Breast epithelium (tissue), 4 donors: ENCODE measurements at regions not wholly inside any gene's neighbourhood (a gene's known extent, or its start where the extent isn't known, plus 50 kb on each side); places are given as distances from the start of the nearest gene placed in this dataset.

Experiments used
- DNase-seq, 2 donors: peaks; one replicate each; pipeline ENCODE4 v3.0.0-alpha.2; 2019; ENCODE audit warnings: low spot score in 2 of 2
- H3K27ac ChIP-seq, 2 donors: fragments of 200-600 bp; sonication (generic) in 1 of 2; one replicate each; pipeline ENCODE4 v1.5.1; 2016 to 2019; ENCODE audit warnings: mild to moderate bottlenecking in 1 of 2
- H3K27me3 ChIP-seq, 2 donors: fragments of 200-600 bp; sonication (generic) in 1 of 2; one replicate each; pipeline versions ENCODE4 v1.5.1 to v1.6.0; 2017 to 2019; ENCODE audit warnings: control low read depth in 1 of 2, mild to moderate bottlenecking in 1 of 2
- H3K36me3 ChIP-seq: fragments of 200-600 bp; one replicate; pipeline ENCODE4 v1.5.1; 2019
- H3K4me1 ChIP-seq, 2 donors: fragments of 200-600 bp; sonication (generic); one replicate each; pipeline ENCODE4 v1.5.1; 2016 to 2019; ENCODE audit warnings: control low read depth in 1 of 2
- H3K4me3 ChIP-seq, 3 donors: fragments of 200-600 bp; sonication (generic); 1 replicate in 2 of 3; 2 replicates in 1 of 3; pipeline ENCODE4 v1.5.1; 2016 to 2019; ENCODE audit warnings: mild to moderate bottlenecking in 3 of 3, moderate library complexity in 2 of 3
- H3K9me3 ChIP-seq, 2 donors: fragments of 200-600 bp; sonication (generic) in 1 of 2; one replicate each; pipeline ENCODE4 v1.5.1; 2016 to 2019; ENCODE audit warnings: control low read depth in 1 of 2
- CTCF ChIP-seq, 3 donors: fragments of 450-650 bp; IDR thresholded peaks; one replicate each; pipeline ENCODE4 v1.5.1; 2016 to 2017; ENCODE audit warnings: antibody characterized with exemption in 3 of 3, mild to moderate bottlenecking in 3 of 3, moderate library complexity in 3 of 3
- POLR2A ChIP-seq: fragments of 450-650 bp; IDR thresholded peaks from one replicate; pipeline ENCODE4 v1.6.1; 2016; ENCODE audit warnings: antibody characterized with exemption, mild to moderate bottlenecking, moderate library complexity
- POLR2AphosphoS5 ChIP-seq, 3 donors: sonication (generic); formaldehyde crosslinking; IDR thresholded peaks; one replicate each; pipeline ENCODE4 v1.6.1; 2017; ENCODE audit warnings: antibody characterized with exemption in 3 of 3
- intact Hi-C: fragments of 100-400 bp; cut with DNase I; formaldehyde crosslinking; loops from one replicate; pipeline ENCODE4 v1.15.1; 2023; ENCODE audit warnings: low total_unique reads

- H3K27ac ChIP-seq, result no peak overlapping the region
- H3K4me3 ChIP-seq, result no peak overlapping the region
- TF ChIP-seq POLR2AphosphoS5 (IDR thresholded peaks at IDR 0.05) (no peak), CTCF (IDR thresholded peaks at IDR 0.05) (no peak), POLR2A (no peak)
- no peaks in the 10 kb centered on the region for H3K9me3 ChIP-seq
- no peak for DNase-seq
- no peaks in the 10 kb centered on the region for H3K27me3 ChIP-seq
- no peaks in the 10 kb centered on the region for H3K4me1 ChIP-seq
- no peaks in the 10 kb centered on the region for H3K36me3 ChIP-seq
- intact Hi-C loops, result no loop called here
Measured at GRCh38 chr15:85274315-85275050, 105.9 kb upstream of the AKAP13 start.

- Histone ChIP-seq H3K27me3 (no peaks in the 10 kb centered on the region), H3K4me1 (no peaks in the 10 kb centered on the region), H3K36me3 (no peaks in the 10 kb centered on the region), H3K9me3 (no peaks in the 10 kb centered on the region), H3K4me3 (no peak overlapping the region), H3K27ac (no peak overlapping the region)
- no peak for DNase-seq
- TF ChIP-seq POLR2A (no peak), POLR2AphosphoS5 (IDR thresholded peaks at IDR 0.05) (no peak), CTCF (IDR thresholded peaks at IDR 0.05) (no peak)
- intact Hi-C loops, result no loop called here
Measured at GRCh38 chr15:85276508-85276907, 103.9 kb upstream of the AKAP13 start.

- intact Hi-C loops, result no loop called here
- DNase-seq, result no peak
Measured at GRCh38 chr15:85276921-85277320, 103.5 kb upstream of the AKAP13 start.

DNA sequence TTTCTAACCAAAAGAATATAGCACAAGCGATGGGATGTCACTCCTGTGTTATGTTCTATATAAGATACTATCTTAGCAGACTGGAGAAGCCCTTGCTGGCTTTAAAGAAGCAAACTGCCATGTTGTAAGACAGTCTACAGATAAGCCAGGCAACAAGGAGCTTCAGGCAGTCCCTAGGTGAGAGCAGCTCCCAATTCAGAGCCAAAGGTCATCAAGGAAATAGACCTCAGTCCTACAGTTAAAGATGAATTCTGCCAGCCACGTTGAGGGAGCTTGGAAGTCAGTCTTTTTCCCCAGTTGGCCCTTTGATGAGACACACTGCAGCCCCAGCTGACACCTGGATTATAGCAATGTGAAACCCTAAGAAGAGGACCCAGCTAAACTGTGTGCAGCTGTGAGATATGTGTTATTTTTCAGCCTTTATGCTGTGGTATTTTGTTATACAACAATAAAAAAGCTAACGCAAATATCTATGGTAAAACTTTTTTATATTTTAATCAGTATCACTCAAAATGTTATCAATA is 102.5 kb upstream of the AKAP13 start:
- intact Hi-C loops, result no loop called here
- Histone ChIP-seq H3K27me3 (no peaks in the 10 kb centered on the region), H3K4me3 (no peak overlapping the region), H3K27ac (no peak overlapping the region), H3K36me3 (no peaks in the 10 kb centered on the region), H3K9me3 (no peaks in the 10 kb centered on the region), H3K4me1 (no peaks in the 10 kb centered on the region)
- no peak for DNase-seq
- TF ChIP-seq CTCF (IDR thresholded peaks at IDR 0.05), result no peak
- TF ChIP-seq POLR2A, result no peak
- TF ChIP-seq POLR2AphosphoS5 (IDR thresholded peaks at IDR 0.05), result no peak

More at GRCh38 chr15:85276921-85277320, 103.5 kb upstream of the AKAP13 start:
- no peak for TF ChIP-seq POLR2AphosphoS5 (IDR thresholded peaks at IDR 0.05)
- TF ChIP-seq POLR2A, result no peak
- TF ChIP-seq CTCF (IDR thresholded peaks at IDR 0.05), result no peak
- H3K27me3 ChIP-seq, result no peaks in the 10 kb centered on the region
- H3K4me1 ChIP-seq, result no peaks in the 10 kb centered on the region
- no peak overlapping the region for H3K4me3 ChIP-seq
- no peak overlapping the region for H3K27ac ChIP-seq
- H3K9me3 ChIP-seq, result no peaks in the 10 kb centered on the region
- H3K36me3 ChIP-seq, result no peaks in the 10 kb centered on the region

DNA sequence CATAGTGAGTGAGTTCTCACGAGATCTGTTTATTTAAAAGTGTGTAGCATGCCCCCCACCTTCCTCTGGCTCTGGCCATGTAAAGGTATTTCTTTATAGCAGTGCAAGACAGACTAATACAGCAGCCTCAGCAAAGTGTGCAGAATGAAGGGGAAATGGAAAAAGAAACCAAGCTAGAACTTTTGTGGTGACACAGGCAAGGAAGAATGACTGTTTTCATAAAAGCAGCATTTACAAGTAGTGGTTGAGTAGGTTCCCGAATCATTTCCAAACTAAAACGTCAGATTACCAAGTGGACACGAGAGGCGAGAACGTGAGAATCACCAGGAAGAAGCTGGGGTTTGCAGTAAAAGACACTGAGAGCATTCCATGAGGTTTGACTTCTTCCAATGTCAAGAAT is 100.2 kb upstream of the AKAP13 start:
- TF ChIP-seq POLR2A (no peak), CTCF (IDR thresholded peaks at IDR 0.05) (no peak), POLR2AphosphoS5 (IDR thresholded peaks at IDR 0.05) (no peak)
- H3K9me3 ChIP-seq, result no peaks in the 10 kb centered on the region
- no peak overlapping the region for H3K4me3 ChIP-seq
- H3K27ac ChIP-seq, result no peak overlapping the region
- no peaks in the 10 kb centered on the region for H3K4me1 ChIP-seq
- DNase-seq, result no peak
- no peaks in the 10 kb centered on the region for H3K36me3 ChIP-seq
- intact Hi-C loops, result no loop called here
- H3K27me3 ChIP-seq, result no peaks in the 10 kb centered on the region
